Thyroid gland (tissue), 4 donors: ENCODE measurements at regions not wholly inside any gene's neighbourhood (a gene's known extent, or its start where the extent isn't known, plus 50 kb on each side); places are given as distances from the start of the nearest gene placed in this dataset.

ENCODE experiments used
- DNase-seq, 2 donors: peaks; one replicate each; pipeline ENCODE4 v3.0.0-alpha.2; 2019
- H3K27ac ChIP-seq, 3 donors: fragments of 200-600 bp; sonication (generic); 1 replicate in 2 of 3; 2 replicates in 1 of 3; pipeline ENCODE4 v1.5.1; 2016 to 2019; ENCODE audit warnings: mild to moderate bottlenecking in 1 of 3, moderate library complexity in 1 of 3
- H3K27me3 ChIP-seq: fragments of 200-600 bp; sonication (generic); one replicate; pipeline ENCODE4 v1.5.1; 2019
- H3K36me3 ChIP-seq, 2 donors: fragments of 200-600 bp; sonication (generic); one replicate each; pipeline ENCODE4 v1.5.1; 2016 to 2019
- H3K4me1 ChIP-seq, 2 donors: fragments of 200-600 bp; sonication (generic); one replicate each; pipeline ENCODE4 v1.5.1; 2017 to 2019
- H3K4me3 ChIP-seq, 3 donors: fragments of 200-600 bp; sonication (generic); replicated peaks in 1 of 3; 1 replicate in 2 of 3; 2 replicates in 1 of 3; pipeline ENCODE4 v1.5.1; 2016; ENCODE audit warnings: mild to moderate bottlenecking in 1 of 3
- H3K9me3 ChIP-seq: fragments of 200-600 bp; sonication (generic); one replicate; pipeline ENCODE4 v1.5.1; 2017
- CTCF ChIP-seq, 6 experiments: fragments of 200-600 bp in 3 of 6; fragments of 450-650 bp in 3 of 6; sonication (generic) in 3 of 6; IDR thresholded peaks; one replicate each; pipeline ENCODE4 v1.5.1; 2016 to 2019; ENCODE audit warnings: antibody characterized with exemption in 6 of 6, mild to moderate bottlenecking in 2 of 6, inconsistent platforms in 1 of 6, moderate library complexity in 1 of 6
- POLR2A ChIP-seq, 2 donors: fragments of 450-650 bp; IDR thresholded peaks; one replicate each; pipeline ENCODE4 v1.6.1; 2017; ENCODE audit warnings: antibody characterized with exemption in 2 of 2, mild to moderate bottlenecking in 2 of 2, moderate library complexity in 1 of 2
- WGBS, 2 donors: methylation state at CpG; one replicate each; pipeline ENCODE4 v1.1.5; 2017; 5-methylcytosine and 5-hydroxymethylcytosine counted together
- intact Hi-C: fragments of 100-400 bp; cut with DNase I; formaldehyde crosslinking; loops from one replicate; pipeline ENCODE4 v1.15.1; 2023

DNA sequence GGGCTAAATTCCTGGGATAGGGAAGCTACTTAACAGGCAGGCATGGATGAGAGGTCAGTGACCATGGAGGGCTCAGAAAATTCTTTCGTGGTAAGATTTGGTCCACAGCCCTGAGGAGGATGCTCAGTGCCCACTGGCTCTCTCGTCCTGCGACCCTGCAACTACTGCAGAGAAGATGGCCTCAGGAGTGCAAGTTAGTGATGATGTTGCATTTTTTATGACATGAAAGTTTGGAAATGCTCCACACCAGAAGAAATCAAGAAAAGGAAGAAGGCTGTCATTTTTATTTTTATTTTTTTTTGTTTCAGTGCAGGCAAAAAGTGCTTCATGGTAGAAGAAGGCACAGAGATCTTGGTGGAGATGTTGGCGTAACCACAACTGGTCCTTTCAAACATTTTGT is 238.6 kb upstream of the PARD3B start:
- WGBS, 2 donors = 66 to 82% methylated on average over 4 of the region's 4 CpGs
- no peaks in the 10 kb centered on the region for H3K27me3 ChIP-seq
- H3K4me1 ChIP-seq = no peaks in the 10 kb centered on the region
- H3K36me3 ChIP-seq = no peaks in the 10 kb centered on the region
- H3K27ac ChIP-seq = no peak overlapping the region
- intact Hi-C loops = no loop called here
- no peaks in the 10 kb centered on the region for H3K9me3 ChIP-seq
- H3K4me3 ChIP-seq = no peak overlapping the region
- TF ChIP-seq POLR2A (IDR thresholded peaks at IDR 0.05) (no peak), CTCF (IDR thresholded peaks at IDR 0.05) (no peak)
- no peak for DNase-seq

DNA sequence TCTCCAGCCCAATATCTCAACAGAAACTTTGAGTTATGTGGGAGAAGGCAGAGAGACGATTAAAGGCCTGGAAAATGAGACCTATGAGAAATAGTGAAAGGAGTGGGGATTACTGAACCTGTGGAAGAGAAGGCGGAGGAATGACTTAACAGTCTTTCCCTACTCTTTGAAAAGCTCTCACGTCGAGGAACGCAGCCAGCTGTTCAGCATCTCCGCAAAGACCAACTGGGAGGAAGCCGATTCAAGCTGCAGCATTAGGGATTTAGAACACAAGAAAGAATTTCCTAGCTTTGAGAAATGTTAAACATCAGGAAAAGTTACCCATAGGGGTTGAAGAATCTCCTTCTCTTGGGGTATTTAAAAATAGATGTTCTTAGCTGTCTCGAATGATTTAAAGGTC is 233.2 kb upstream of the PARD3B start:
- Histone ChIP-seq H3K27me3 (no peaks in the 10 kb centered on the region), H3K9me3 (no peaks in the 10 kb centered on the region), H3K4me1 (peaks cover 0 to 8% of the 10 kb centered on the region in 2 donors), H3K27ac (no peak overlapping the region), H3K4me3 (no peak overlapping the region), H3K36me3 (no peaks in the 10 kb centered on the region)
- WGBS, 2 donors = 84 to 89% methylated on average over 8 of the region's 8 CpGs
- TF ChIP-seq POLR2A (IDR thresholded peaks at IDR 0.05) = no peak
- intact Hi-C loops = no loop called here
- DNase-seq = no peak

- H3K4me3 ChIP-seq = no peak overlapping the region
- H3K4me1 ChIP-seq = peaks cover 0 to 8% of the 10 kb centered on the region in 2 donors
- intact Hi-C loops = no loop called here
- WGBS, 2 donors = 82 to 100% methylated on average over 1 of the region's 1 CpG
- no peaks in the 10 kb centered on the region for H3K27me3 ChIP-seq
- no peak for DNase-seq
- TF ChIP-seq POLR2A (IDR thresholded peaks at IDR 0.05) (no peak), CTCF (IDR thresholded peaks at IDR 0.05) (no peak)
- H3K27ac ChIP-seq = no peak overlapping the region
- no peaks in the 10 kb centered on the region for H3K9me3 ChIP-seq
- no peaks in the 10 kb centered on the region for H3K36me3 ChIP-seq
Measured at GRCh38 chr2:204313256-204313655, 232.0 kb upstream of the PARD3B start.

GRCh38 chr2:204315236-204315662 is 230.0 kb upstream of the PARD3B start:
- peak; percentile 93 to 95 for DNase-seq
- peak overlapping the region in 1 of 3 donors; percentile 12 for H3K27ac ChIP-seq

GRCh38 chr2:204317640-204318039 is 227.6 kb upstream of the PARD3B start:
- no peak for TF ChIP-seq CTCF (IDR thresholded peaks at IDR 0.05)
- TF ChIP-seq POLR2A (IDR thresholded peaks at IDR 0.05) = no peak
- Histone ChIP-seq H3K27ac (no peak overlapping the region), H3K4me1 (peaks cover 0 to 8% of the 10 kb centered on the region in 2 donors), H3K27me3 (no peaks in the 10 kb centered on the region), H3K4me3 (no peak overlapping the region), H3K9me3 (no peaks in the 10 kb centered on the region), H3K36me3 (no peaks in the 10 kb centered on the region)
- WGBS, 2 donors = 94 to 96% methylated on average over 5 of the region's 5 CpGs
- intact Hi-C loops = no loop called here
- DNase-seq = no peak

More at GRCh38 chr2:204315236-204315662, 230.0 kb upstream of the PARD3B start:
- Histone ChIP-seq H3K4me1 (peaks cover 0 to 8% of the 10 kb centered on the region in 2 donors), H3K27me3 (no peaks in the 10 kb centered on the region), H3K9me3 (no peaks in the 10 kb centered on the region), H3K36me3 (no peaks in the 10 kb centered on the region), H3K4me3 (no peak overlapping the region)
- TF ChIP-seq POLR2A (IDR thresholded peaks at IDR 0.05) = no peak
- TF ChIP-seq CTCF (IDR thresholded peaks at IDR 0.05) = peak in 1 of 6 experiments; percentile 19
- WGBS, 2 donors = 20 to 40% methylated on average over 13 of the region's 13 CpGs
- intact Hi-C loops = no loop called here
